ENCODE measurements at regions not wholly inside any gene's neighbourhood (a gene's known extent, or its start where the extent isn't known, plus 50 kb on each side); places are given as distances from the start of the nearest gene placed in this dataset.

GRCh38 chr20:41811456-41811855 is 193.3 kb upstream of the CHD6 start:
- TF ChIP-seq EZH2 (IDR thresholded peaks at IDR 0.05): no peak
- TF ChIP-seq FOXP2 (optimal IDR thresholded peaks at IDR 0.05; ENCODE audit: control extremely low read depth, extremely low read length, insufficient read depth): no peak

Measured in SK-N-MC (cell line).